Panc1 (cell line): ENCODE measurements at regions not wholly inside any gene's neighbourhood (a gene's known extent, or its start where the extent isn't known, plus 50 kb on each side); places are given as distances from the start of the nearest gene placed in this dataset.

Experiments
- CTCF ChIP-seq: fragments of 450-650 bp; IDR thresholded peaks from 2 replicates; pipeline ENCODE4 v1.5.1; 2017; ENCODE audit warnings: mild to moderate bottlenecking
- POLR2AphosphoS5 ChIP-seq: IDR thresholded peaks from 2 replicates; pipeline ENCODE4 v1.6.1; 2012; ENCODE audit warnings: mild to moderate bottlenecking, low read depth, low read length, moderate library complexity

GRCh38 chr20:55232647-55233046, 757.3 kb downstream of the DOK5 start:
- no peak for TF ChIP-seq POLR2AphosphoS5
- TF ChIP-seq CTCF = no peak
